Stimulated activated CD8-positive, alpha-beta memory T cell treated with anti-CD3 and anti-CD28 coated beads, Interleukin-2, amount 100 ng/mL, for 48 hours (primary cell): ENCODE measurements at regions not wholly inside any gene's neighbourhood (a gene's known extent, or its start where the extent isn't known, plus 50 kb on each side); places are given as distances from the start of the nearest gene placed in this dataset.

Experiments used
- DNase-seq, 2 donors: peaks; one replicate each; pipeline ENCODE4 v3.0.0-alpha.2; 2020; ENCODE audit warnings: low read depth in 2 of 2

DNA sequence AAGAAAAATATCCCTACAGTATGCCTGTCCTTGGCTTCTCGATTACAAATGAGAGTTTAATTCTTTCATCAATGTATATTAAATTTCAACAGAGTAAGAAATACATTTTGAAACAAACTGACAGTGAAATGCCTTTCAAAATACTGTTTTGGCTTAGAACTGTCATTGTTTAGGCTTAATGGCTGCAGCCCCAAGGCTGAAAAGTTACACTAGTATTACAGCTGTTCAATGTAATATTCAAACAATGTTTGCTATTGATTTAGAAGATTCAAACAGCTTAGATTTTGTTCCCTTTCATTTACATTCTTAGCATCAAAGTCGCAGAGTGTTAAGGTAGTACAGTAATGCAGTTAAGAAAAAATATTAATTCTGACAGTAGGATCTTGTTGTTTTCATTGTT, 882.9 kb upstream of the ADGRL2 start:
- no peak for DNase-seq

DNA sequence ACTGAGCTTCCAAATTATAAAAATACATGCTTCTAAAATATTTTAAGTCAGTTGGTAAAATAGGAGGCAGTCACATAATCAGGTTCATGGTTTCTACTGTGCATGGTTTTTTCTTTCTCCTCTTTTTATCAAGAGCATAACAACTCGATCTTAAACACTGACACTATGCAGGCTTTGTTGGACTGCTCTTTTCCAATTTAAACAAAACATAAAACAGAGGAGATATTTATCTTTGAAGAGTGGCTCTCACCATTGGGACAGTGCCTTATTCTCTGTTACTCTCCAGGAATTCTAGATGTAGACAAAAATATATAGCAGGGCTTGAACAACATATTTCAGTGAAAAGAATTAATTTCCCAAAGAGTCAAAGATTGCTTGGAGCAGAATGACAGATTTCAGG, 883.5 kb upstream of the ADGRL2 start:
- DNase-seq: no peak

DNA sequence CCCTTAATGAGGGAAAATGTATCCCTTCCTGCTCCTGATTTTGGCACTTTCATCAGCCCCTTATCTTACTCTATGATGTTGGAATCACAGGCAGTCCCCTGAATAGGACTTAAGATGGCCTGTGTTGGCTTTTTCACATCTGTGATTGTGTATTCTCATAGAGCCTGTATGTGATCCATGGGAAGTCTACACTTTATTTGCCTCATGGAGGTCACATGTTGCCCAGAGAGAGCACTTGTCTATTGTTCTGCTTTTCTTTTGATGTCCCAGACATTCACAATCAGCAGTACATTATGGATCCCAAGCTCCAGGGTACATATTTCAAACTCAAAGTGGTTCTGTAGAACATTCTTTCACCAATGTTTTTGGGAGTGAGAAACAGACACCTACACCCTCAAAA, 885.2 kb upstream of the ADGRL2 start:
- no peak for DNase-seq

DNA sequence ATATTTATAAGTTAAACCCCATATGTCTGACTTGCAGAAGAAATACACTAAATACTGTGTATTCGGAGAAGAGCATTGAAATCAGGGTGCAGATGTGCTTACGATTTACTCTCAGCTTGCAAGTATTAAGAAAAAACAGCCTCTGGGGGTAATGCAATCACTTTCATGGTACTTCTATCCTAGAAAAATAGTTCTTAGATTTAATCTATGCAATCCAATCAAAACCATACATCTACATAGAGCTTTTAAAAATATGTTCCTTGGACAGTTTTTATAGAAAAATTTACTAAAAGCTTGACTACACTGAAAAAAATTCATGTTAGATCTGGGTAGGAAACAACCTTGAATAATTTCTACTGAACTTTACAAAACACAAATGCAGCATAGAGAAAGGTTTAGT, 890.3 kb upstream of the ADGRL2 start:
- DNase-seq: no peak

DNA sequence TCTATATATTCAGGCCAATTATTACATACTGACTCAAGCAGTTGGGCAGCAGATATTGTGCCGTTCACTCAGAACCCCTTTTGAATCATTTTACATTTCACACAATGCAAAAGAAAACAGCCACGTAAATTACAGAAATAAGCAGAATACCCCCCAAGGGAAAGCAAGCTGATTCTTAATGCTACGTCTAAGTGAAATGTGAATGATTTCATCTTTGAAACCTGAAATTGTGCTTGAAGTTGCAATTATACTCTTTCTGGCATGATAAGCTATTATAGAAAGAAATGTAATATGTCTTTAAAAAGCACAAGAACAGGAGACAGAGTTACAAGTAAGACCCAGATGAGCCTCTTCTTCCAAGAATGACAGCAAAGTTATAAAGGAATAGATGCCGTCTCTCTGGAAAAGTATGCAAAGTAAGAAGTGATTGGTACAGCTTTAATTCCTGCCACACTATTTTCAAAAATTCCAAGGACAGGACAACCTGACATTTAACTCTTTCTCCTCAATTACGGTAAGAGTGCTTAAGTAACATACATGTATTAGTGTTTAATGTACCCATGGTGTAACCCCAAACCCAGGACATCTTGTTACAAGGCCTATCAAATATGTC, 891.5 kb upstream of the ADGRL2 start:
- no peak for DNase-seq

DNA sequence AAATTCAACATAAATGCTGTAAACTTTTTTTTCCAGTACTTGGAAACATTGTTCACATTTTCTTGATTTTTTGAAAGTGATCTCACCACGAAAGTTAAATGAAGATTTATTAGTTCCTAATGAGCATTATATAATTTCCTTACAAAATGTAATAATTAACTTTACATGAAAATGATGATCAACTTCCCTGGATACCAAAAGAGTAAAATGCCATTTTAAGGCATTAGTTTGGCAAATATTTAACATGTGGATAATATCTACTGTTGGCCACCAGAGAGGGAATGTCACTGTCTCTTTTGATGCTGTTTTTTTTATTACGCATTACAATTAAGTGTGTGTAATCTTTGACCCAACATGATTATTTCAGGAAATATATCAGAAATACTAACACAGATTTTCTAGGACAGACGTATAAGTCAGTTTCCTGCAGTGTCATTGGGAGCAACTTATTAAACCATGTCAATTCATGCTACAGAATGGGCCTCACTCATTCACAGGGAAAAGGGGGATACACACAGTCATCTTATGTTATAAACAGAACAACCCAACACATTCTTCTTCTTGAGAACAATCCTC, 903.9 kb upstream of the ADGRL2 start:
- no peak for DNase-seq

- DNase-seq: no peak
Measured at GRCh38 chr1:80894921-80895320, 905.8 kb upstream of the ADGRL2 start.

GRCh38 chr1:80893115-80893514, 907.6 kb upstream of the ADGRL2 start:
- no peak for DNase-seq

- no peak for DNase-seq
Measured at GRCh38 chr1:80892539-80892938, 908.2 kb upstream of the ADGRL2 start.

DNA sequence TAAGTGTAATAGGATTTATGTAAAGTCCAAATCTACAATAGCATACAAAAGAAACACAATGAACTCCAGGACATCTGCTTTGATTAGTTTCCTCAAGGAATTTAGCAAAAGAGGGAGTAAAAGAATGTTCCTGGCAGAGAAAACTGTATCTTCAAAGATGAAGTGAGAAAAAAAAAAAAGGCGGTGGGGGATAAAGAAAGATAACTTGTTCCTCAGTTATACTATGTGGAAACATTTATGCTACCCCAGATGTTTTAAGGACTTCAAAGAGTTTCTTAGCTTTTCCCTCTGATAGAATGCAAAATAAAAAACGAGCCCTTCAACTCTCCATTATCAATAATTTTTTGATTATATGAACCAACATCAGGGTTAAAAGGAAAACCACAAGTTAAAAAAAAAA, 908.9 kb upstream of the ADGRL2 start:
- no peak for DNase-seq

- no peak for DNase-seq
Measured at GRCh38 chr1:80882553-80882952, 918.2 kb upstream of the ADGRL2 start.

DNA sequence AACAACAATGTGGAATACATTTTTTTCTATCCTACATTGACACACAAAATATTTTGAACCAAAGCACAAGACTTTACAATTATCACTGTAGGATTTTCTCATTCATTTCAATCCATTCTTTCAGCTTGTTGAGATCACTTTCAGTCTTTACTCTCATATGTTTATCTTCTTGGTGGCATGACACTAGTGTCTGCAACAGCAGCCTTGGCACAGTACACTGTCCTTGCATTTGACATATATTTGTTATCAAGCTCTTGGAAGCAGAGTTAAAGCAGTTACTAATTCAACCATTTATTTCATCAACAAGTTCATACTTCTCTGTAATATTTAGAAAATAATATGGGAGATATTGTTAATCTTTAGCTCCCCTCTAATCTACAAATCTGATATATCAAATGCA, 922.4 kb upstream of the ADGRL2 start:
- no peak for DNase-seq

DNA sequence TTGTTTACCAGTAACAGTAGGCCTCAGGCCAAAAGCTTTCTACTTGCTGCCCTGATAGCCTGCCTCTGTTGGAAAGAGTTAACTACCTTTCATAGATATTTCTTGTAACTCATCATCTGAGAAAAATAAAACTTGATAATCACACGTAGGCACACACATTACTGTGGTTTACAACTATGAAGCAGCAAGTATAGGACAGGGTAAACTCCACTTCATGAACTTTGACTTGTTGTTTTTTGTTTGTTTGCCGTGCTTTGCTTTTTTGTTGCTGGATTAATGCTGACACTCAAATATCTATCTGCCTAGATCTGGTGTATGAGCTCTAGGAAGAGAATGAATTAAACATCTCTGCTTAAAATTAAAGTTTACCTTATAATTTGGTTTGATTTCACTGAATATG, 924.7 kb upstream of the ADGRL2 start:
- no peak for DNase-seq

- DNase-seq: no peak
Measured at GRCh38 chr1:80869299-80869698, 931.4 kb upstream of the ADGRL2 start.

DNA sequence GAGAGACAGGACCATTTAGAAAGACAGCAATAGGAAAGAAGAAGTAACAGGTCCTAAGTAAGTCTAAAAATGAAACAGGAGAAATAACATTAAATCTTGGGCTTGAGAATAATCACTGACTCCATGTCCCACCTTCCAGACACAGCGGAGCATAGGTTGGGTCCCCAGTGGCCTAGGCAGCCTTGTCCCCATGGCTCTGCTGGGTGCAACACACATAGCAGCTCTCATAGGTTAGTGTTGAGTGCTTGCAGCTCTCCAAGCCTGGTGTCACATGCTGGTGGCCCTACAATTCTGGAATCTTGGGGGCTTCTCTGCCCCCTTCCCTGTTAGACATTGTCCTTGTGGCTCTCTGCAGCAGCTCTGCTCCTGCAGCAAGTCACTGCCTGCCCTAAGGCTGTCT, 952.8 kb upstream of the ADGRL2 start:
- no peak for DNase-seq

GRCh38 chr1:80846966-80847365, 953.8 kb upstream of the ADGRL2 start:
- DNase-seq: no peak

- DNase-seq: no peak
Measured at GRCh38 chr1:80842796-80843195, 957.9 kb upstream of the ADGRL2 start.

DNA sequence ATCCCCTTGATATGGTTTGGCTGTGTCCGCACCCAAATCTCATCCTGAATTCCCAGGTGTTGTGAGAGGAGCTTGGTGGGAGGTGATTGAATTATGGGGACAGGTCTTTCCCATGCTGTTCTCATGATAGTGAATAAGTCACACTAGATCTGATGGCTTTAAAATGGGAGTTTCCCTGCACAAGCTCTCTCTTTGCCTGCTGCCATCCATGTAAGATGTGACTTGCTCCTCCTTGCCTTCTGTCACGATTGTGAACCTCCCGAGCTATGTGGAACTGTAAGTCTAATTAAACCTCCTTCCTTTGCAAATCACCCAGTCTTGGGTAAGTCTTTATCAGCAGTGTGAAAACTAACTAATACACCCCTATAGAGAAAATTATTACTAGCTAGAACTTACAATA, 959.5 kb upstream of the ADGRL2 start:
- no peak for DNase-seq

DNA sequence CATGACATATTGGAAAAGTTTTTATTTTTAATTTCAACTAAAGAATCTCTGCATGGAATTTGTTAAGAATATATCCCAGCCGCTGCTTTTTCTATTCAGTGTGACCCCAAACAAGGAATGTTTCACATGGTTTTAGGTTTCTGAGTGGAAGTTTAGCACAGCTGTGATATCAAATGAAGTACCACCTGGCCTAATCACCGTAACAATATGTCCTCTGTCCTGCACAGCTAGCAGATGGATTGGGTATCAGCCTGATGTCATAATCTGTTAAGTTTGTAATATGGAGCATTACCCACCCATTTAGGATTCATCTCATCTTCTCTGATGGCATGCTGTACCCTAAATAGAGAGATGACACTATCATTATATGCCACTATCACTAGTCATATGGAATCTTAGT, 963.7 kb upstream of the ADGRL2 start:
- no peak for DNase-seq

GRCh38 chr1:80836505-80836904, 964.2 kb upstream of the ADGRL2 start:
- no peak for DNase-seq

DNA sequence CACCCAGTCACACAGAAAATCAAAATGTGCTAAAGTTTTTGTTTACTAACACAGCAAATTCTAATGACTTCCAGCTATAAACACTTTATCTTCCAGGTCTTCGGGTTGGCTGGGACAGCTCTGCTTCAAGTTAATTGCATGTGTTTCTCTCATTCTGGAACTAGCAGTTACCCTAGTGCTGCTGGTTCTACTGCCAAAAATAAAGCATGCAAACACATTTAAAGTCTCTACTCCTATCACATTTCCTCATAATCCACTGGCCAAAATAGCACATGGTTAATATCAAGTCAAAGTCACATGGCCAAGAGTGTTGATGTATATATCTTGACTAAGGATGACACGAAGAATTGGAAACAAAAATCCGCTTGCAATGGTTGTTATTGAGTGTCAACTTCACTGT, 973.1 kb upstream of the ADGRL2 start:
- no peak for DNase-seq

GRCh38 chr1:80825067-80825466, 975.7 kb upstream of the ADGRL2 start:
- DNase-seq: no peak

- no peak for DNase-seq
Measured at GRCh38 chr1:80818211-80818610, 982.5 kb upstream of the ADGRL2 start.

DNA sequence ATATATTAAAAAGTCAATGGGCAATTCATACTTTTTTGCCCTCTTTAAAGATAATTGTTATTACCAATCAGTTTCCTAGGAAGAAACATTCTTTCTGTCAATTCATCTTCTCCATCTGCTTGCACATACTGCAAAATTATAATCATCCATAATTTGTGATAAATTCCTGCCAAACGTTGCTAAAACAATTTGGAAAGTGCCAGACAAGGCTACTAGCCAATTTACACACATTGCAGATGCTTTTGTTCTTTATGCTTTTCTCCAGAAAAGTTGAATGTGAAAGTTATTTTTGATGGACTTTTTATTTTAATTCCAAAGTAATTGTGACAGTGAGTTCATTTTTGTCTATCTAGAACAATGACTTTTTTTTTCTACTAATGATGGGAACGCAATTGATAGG, 992.8 kb upstream of the ADGRL2 start:
- DNase-seq: no peak
